GM21528 (cell line): ENCODE measurements at regions not wholly inside any gene's neighbourhood (a gene's known extent, or its start where the extent isn't known, plus 50 kb on each side); places are given as distances from the start of the nearest gene placed in this dataset.
"Not testable (repeated sequence)": the region's sequence is repeated elsewhere in the genome, so short reads cannot be mapped to it uniquely, and the experiment has no call there.

Experiments
- ATAC-seq: cut with Tn5 transposase; IDR thresholded peaks from one replicate; pipeline ENCODE4 v1.9.1; 2021; ENCODE audit warnings: mild to moderate bottlenecking, moderate library complexity; ENCODE audit not compliant: unreplicated experiment, low FRiP score

DNA sequence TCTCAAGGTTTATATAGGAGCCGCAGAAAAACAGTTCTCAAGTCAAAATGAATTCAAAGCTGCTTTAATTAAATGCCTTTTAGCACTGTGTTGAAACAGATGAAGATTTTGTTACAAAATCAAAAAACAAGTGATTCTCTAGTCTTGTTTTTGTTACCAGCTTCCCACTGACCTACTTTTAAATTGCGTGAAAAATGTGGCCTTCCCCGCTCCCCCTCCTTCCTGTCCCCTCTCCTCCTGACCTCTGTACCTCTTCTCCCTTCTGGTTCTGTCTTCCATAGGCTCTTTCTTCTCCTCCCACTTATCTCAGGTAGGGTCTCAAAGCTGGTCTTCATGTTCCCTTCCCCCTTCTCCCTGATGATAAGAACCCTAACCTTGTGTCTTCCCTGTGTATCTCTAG, 90.0 kb upstream of the MDM1 start:
- ATAC-seq, result no peak

DNA sequence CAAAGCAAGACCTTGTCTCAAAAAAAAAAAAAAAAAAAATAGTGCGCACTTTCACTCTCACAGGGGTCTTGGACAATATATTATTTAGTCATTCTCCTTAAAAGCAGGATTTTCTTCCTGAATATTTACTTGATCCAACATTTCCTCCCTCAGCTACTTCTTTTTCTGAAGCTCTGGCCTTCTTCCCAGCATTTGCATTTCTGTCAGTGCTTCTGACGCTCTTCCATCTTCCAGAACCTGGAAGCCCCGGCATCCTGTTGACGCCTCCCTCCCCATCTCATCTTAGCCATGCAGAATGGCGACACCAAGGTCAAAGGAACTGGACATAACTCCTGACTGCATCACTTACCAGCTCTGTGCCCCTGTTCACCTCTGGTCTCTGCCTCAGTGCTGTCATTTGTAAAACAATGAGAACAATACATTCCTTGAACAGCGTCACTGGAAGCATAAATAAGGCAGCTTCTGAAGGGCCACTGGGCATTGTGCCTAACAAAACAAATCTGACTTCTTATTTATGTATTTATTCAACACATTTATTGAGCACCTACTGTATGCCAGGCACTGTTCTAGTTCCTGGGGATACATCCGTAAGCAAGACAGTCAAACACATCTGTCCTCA, 90.9 kb upstream of the MDM1 start:
- ATAC-seq, result no peak

DNA sequence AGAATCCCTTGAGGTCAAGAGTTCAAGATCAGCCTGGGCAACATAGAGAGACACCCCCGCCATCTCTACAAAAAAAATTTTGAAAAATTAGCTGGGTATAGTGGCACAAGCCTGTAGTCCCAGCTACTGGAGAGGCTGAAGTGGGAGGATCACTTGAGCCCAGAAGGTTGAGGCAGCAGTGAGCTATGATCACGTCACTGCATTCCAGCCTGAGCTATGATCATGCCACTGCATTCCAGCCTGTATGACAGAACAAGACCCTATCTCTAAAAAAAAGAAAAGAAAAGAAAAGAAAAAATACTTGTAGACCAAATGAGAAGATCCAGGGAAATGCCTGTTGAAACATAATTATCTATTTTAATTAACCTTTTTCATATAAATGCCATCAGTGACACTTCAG, 93.8 kb upstream of the MDM1 start:
- ATAC-seq, result no peak

DNA sequence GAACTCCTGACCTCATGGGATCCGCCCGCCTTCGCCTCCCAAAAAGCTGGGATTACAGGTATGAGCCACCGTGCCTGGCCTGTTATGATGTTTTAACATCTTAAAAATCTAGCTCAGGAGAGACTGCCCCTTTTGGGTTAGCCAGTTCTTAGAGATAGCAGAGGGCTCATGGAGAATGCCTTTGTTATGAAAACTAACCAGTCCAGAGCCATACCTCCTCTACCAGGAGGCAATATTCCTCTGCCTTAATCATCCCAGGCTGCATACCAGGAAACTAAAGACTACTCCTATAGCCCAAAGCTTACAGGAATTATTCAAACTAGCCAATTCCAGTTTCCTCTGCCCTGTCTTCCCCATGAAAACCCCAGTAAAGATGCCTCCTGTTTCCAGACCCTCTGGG, 96.0 kb upstream of the MDM1 start:
- ATAC-seq, result no peak

DNA sequence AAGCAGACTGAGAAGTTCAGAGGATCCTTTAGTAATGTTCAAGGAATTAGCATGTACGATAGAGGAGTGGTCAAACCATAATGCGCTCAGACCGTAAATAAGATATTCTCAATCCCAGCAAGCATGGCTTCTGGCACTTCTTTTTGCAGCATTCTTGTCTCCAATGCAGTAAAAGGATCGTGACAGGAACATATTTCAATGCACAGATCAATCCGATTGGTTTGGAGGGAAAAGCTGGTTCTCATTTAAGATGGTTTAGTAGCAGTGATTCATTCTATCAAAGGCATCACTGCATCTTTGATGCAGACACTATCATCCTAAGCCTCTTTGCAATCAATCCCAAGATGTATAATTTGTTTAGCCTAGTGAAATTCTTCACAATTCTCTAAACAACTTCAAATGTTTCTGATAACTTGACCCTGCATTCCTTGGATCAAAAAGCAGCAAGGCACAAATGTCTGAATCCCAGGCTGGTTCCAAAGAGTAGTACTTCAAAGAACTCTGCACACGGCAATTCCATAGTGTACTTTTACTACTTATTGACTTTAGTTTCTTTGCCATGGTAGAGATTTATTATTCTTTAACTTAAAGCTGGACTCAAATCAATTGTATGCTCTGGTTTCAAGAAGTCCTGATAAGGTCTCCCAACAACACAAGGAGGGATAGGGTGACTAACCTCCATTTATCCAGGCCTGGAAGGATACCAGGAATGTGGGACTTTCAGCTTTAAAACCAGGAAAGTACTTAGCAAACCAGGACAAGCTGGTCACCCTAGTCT, 96.8 kb upstream of the MDM1 start:
- ATAC-seq, result no peak

DNA sequence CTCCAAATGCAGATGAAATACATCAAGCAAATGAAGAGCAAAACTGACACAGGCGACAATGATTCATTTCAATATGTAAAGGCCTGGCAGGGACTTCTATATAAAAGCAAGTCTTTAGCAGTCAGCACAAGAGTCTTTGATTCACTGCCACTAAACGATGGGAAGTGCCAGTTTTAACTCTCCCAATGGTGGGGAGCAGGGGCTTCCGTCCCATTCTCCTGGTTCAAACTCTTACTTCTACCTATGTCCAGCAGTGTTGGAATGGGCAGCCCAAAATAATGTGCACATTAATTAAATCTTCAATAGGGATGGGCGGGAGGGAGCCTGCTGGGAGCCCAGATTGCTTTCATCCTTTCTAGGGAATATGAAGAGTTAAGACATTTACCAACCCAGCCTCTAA, 97.5 kb upstream of the MDM1 start:
- no peak for ATAC-seq

DNA sequence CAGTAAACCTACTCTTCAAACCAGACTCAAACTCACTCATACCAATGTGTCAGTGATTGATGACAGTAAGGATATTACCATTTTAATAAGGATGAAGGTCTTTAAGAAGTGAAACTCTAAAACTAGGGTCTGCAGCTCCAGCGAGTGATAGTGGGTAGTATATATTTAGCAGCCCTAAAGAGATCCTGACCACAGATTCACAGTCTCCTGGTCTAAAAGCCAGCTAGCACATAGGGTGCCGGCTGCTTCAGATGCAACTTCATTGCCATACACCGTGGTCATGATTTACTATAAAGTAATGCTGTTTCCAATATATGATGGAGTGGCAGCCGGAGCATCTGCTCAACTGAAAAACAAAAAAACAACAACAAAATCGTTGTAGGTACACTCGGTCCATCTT, 99.6 kb upstream of the MDM1 start:
- ATAC-seq, result no peak

DNA sequence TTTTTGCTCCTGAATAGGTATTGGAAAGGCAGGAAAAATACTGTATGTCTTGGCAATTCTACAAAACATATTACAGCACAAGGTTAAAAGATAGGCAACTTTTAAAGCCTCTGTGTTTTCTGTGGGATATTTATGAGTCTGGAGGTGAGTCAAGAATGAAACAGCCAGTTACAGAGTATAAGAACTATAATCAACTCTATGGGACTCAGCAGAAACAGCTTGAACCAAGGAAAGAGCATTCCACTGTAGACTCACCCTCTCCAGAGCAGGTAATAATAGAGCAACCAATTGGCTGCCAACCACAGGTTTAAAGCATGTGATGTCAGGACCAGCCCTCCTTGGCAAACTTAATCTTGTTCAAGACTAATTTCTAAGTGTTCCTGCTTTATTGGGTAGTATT, 100.5 kb upstream of the MDM1 start:
- no peak for ATAC-seq

DNA sequence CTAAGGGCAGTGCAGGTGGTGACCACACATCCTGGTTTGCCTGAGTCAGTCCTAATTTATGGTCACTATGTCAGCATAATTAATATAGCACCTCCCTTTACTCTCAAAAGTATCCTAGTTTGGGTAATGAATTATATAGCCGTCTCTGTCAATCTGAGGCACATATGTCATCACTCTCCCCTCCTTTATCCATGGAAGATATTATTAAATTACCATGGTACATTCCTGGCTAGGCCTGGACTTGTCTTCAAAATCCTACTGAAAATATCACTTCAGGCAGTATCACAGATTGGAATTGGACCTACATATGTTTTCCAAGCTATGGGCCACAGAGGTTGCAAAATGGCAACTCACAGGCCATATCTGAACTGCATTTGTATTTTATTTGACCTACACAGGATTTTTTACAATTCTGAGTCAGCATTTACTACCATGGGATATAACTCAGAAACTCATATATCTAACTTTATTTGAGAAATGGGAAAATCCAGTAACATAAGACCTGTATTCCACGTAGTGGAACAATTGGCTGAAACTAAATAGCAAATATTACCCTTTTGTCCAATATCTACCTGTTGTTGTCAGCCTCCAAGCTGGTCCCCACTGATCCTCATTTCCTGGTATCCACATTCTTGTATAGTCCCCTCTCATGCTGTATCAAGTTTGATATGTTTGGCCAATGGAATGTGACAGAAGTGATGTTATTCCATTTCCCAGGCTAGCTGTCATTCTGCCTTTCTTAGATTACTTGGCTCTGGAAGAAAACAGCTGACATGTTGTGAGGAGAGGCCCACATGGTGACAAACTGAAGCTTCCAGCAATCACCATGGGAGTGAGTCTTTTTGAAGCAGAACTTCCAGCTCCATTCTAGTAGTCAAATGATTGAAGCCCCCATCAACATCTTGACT, 102.5 kb upstream of the MDM1 start:
- ATAC-seq, result no peak

DNA sequence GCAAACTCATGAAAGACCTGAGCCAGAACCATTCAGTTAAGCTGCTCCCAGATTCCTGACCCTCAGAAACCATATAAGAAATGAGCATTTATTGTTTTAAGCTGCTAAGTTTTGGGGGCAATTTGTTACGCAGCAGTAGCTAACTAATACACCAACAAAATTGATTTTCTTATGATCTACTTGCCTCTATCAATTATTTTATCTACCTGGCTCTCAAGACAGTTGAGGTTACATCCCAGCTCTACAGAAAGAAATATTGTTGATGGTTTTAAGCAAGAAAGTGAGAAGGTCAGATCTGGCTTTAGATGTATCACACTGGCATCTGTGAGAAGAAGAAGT, 103.1 kb upstream of the MDM1 start:
- ATAC-seq, result no peak

DNA sequence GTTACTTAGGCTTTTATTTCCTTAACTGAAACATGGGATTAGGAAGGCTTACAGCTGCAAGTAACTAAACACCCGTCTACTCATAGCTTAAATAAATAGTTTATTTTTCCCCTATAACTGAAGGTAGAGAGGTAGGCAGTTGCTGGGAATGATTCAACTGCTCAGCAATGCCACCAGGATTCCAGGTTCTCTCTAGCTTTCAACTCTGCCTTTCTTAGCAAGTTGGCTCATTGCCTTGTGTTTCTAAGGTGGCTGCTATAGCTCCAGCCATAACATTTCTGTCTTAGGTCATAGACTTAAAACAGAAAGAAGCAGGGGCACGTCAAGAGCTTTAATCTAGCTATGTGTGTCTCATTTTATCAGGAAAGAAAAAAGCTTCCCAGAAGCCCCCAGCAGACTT, 103.7 kb upstream of the MDM1 start:
- no peak for ATAC-seq

DNA sequence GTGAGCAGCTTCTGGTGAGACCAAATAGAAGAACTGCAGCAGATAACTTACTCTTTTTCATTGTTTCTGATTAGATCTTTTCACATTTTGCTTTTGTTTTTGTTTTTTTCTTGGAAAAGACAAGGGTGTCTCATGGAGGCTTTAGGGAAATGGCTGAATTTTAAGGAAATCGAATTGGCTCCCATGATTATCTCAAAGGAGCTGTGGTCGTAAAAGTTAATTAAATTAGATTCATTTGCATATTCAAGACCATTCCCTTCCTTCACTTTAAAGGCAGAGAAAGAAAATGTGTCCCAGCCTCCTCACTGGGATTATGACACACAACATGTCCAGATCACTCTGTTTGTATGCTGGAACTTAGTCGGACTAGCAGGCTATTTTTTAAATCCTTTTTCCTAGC, 106.4 kb upstream of the MDM1 start:
- no peak for ATAC-seq

DNA sequence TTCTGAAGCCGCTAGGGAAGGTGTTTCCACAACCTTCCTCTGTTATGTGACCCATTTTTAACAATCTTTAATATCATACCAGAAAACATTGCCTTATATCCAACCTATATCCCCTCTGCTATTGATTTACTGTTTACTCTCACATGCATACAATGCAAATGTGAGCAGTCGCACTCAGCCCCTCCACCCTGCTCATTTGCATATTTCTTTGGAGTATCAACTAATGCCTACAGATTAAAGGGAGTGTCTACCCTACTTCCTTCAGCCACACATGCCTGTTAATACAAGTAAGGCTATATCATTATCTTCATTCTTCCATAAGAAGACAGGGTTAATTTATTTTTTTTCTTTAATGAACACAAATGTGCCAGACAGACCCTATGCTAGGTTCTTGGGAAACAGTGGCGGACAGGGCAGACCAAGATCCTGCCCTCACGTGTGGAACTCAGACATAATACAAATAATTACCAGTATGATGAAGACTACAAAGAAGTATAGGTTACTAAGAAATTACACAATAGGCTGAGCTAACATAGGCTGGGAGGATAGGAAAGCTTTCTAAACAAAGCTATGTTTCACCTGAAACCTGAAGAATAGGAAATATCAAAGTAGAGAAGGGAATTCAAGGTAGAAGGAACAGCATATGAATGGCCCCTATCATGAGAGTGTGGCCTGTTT, 107.3 kb upstream of the MDM1 start:
- ATAC-seq, result no peak

DNA sequence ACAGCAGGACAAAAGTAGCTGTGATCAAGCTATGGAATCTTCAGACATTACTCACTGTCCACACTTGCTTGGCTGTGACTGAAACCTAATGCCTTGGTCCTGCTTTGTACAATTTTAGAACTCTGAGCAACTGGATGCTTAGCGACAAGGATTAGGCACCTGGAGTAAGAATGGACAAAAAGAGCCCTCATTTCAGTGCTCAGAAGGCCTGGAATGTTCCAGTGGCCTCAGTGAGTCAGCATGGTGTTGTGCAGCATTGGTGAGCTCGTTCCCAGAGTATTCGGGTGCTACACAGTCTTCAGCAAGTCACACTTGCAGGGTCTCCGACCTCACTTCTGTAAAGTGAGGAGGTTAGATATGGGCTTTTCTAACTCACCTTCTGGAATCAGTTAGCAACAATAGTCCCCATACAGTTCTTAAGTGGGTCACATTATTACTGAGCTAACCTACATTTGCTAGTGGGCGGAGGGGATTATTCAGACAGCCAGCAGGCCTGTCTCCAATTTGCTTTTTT, 108.0 kb upstream of the MDM1 start:
- no peak for ATAC-seq

DNA sequence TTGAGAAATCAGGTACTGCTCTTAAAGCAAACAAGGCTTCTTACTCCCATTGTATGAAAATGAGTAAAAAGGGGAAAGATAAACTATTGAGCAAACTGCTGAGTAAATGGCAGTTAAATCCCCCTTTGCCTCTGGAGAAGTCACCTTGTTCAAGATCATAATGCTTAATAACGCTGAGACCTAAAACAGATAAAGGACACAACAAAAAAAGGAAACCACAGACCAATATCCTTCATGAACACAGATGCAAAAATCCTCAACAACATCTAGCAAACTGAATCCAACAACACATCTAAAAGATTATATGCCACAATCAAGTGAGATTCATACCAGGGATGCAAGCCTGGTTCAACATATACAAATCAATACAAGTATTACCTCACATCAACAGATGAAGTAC, 109.0 kb upstream of the MDM1 start:
- no peak for ATAC-seq

DNA sequence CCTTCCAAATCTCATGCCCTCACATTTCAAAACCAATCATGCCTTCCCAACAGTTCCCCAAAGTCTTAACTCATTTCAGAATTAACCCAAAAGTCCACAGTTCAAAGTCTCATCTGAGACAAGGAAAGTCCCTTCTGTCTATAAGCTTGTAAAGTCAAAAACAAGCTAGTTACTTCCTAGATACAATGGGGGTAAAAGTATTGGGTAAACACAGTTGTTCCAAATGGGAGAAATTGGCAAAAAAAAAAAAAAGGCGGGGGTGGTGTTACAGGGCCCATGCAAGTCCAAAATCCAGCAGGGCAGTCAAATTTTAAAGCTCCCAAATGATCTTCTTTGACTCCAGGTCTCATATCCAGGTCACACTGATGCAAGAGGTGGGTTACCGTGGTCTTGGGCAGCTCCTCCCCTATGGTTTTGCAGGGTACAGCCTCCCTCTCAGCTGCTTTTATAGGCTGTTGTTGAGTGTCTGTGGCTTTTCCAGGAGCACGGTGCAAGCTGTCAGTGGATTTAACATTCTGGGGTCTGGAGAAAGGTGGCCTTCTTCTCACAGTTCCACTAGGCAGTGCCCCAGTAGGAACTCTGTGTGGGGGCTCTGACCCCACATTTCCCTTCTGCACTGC, 110.3 kb upstream of the MDM1 start:
- ATAC-seq, result not testable (repeated sequence)

DNA sequence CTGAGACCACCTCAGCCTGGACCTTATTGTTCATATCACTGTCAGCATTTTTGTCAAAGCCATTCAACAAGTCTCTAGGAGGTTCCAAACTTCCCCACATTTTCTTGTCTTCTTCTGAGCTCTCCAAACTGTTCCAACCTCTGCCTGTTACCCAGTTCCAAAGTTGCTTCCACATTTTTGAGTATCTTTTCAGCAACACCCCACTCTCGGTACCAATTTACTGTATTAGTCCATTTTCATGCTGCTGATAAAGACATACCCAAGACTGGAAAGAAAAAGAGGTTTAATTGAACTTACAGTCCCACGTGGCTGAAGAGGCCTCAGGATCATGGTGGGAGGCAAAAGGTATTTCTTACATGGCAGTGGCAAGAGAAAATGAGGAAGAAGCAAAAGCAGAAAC, 111.5 kb upstream of the MDM1 start:
- not testable (repeated sequence) for ATAC-seq

DNA sequence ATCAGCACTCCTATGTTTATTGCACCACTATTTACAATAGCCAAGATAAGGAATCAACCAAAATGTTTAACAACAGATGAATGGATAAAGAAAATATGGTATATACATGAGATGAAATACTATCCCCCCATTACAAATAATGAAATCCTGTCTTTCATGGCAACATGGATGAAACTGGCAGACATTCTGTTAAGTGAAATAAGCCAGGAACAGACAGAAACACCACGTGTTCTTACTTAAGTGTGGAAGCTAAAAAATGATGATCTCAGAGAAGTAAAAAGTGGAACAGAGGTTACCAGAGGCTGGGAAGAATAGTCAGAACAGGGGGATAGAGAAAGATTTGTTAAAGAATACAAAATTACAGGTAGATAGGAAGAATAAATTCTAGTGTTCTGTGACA, 113.7 kb upstream of the MDM1 start:
- ATAC-seq, result no peak

DNA sequence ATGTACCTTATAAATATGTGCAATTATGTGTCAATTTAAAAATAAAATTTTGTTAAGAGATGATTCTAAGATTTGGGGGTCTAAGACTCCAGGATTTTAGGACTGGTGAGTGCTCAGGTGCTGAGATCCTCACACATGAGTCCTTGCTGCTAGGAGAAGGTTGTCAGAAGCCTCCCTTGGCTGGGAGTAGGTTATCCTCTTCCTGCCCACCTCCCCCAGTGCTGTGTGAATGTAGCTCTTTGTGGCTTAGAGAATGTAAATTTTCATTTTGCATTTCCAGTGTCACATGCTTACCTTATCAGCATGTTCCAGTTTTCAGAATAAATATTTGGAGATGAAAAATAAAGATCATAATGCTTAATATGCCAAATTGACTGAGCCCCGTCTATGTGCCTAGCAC, 114.2 kb upstream of the MDM1 start:
- no peak for ATAC-seq
